OCI-LY1 (cell line): ENCODE measurements at regions not wholly inside any gene's neighbourhood (a gene's known extent, or its start where the extent isn't known, plus 50 kb on each side); places are given as distances from the start of the nearest gene placed in this dataset.

Experiments used
- EZH2 ChIP-seq: fragments of 200-600 bp; sonication (generic), shearing (Covaris generic); IDR thresholded peaks from 2 replicates; pipeline ENCODE4 v1.8.0; 2017; ENCODE audit warnings: borderline replicate concordance, mixed run types, mild to moderate bottlenecking, antibody characterized with exemption, low read length, moderate library complexity, mixed read lengths
- TF ChIP-seq, protein P1 (sequence below): fragments of 200-600 bp; sonication (generic), shearing (Covaris generic); IDR thresholded peaks from 2 replicates; pipeline ENCODE4 v1.5.1; 2017; ENCODE audit warnings: mild to moderate bottlenecking, antibody characterized with exemption, low read length, moderate library complexity, mixed read lengths

DNA sequence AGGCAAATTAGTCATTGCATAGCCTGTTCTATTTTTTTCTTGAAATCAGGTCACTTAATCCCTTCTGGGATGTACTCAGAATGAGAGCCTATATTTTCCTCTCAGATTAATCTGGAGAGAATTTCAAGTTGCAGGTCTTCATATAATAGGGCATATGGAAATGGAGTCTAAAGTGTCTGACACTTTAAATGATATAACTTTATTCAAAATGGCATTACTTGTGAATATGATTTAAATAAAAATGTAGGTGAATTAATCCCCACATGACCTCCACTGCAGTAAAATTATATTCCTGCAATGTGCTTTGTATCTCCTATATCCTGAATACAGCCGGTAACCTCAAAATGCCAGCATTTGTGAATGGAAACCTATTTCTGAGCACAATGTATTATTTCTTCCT is 172.5 kb upstream of the BTBD3 start:
- TF ChIP-seq, protein P1, sequence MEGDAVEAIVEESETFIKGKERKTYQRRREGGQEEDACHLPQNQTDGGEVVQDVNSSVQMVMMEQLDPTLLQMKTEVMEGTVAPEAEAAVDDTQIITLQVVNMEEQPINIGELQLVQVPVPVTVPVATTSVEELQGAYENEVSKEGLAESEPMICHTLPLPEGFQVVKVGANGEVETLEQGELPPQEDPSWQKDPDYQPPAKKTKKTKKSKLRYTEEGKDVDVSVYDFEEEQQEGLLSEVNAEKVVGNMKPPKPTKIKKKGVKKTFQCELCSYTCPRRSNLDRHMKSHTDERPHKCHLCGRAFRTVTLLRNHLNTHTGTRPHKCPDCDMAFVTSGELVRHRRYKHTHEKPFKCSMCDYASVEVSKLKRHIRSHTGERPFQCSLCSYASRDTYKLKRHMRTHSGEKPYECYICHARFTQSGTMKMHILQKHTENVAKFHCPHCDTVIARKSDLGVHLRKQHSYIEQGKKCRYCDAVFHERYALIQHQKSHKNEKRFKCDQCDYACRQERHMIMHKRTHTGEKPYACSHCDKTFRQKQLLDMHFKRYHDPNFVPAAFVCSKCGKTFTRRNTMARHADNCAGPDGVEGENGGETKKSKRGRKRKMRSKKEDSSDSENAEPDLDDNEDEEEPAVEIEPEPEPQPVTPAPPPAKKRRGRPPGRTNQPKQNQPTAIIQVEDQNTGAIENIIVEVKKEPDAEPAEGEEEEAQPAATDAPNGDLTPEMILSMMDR = no peak
- no peak for TF ChIP-seq EZH2
